Muscle of leg (tissue), 3 donors: ENCODE measurements at regions not wholly inside any gene's neighbourhood (a gene's known extent, or its start where the extent isn't known, plus 50 kb on each side); places are given as distances from the start of the nearest gene placed in this dataset.

Experiments used
- DNase-seq: peaks from one replicate; pipeline ENCODE4 v3.0.0; 2013
- H3K27ac ChIP-seq: one replicate; pipeline ENCODE4 v1.5.1; 2013; ENCODE audit warnings: mild to moderate bottlenecking, low read length, control low read depth
- H3K27me3 ChIP-seq: one replicate; pipeline ENCODE4 v1.6.1; 2013; ENCODE audit warnings: low read length; ENCODE audit not compliant: control insufficient read depth, insufficient read depth
- H3K36me3 ChIP-seq: one replicate; pipeline ENCODE4 v1.6.1; 2013; ENCODE audit warnings: low read length; ENCODE audit not compliant: control insufficient read depth, insufficient read depth
- H3K4me1 ChIP-seq: one replicate; pipeline ENCODE4 v1.6.1; 2013; ENCODE audit warnings: low read length; ENCODE audit not compliant: control insufficient read depth, insufficient read depth
- H3K4me3 ChIP-seq: one replicate; pipeline ENCODE4 v1.5.1; 2013; ENCODE audit warnings: low read length, control low read depth
- H3K9me3 ChIP-seq: replicated peaks from 2 replicates; pipeline ENCODE4 v1.6.1; 2013; ENCODE audit warnings: low read depth, low read length; ENCODE audit not compliant: control insufficient read depth
- WGBS: methylation state at CpG from one replicate; pipeline ENCODE4 v1.1.5; 2013; ENCODE audit warnings: missing lambda C conversion rate; ENCODE audit not compliant: insufficient coverage; 5-methylcytosine and 5-hydroxymethylcytosine counted together

DNA sequence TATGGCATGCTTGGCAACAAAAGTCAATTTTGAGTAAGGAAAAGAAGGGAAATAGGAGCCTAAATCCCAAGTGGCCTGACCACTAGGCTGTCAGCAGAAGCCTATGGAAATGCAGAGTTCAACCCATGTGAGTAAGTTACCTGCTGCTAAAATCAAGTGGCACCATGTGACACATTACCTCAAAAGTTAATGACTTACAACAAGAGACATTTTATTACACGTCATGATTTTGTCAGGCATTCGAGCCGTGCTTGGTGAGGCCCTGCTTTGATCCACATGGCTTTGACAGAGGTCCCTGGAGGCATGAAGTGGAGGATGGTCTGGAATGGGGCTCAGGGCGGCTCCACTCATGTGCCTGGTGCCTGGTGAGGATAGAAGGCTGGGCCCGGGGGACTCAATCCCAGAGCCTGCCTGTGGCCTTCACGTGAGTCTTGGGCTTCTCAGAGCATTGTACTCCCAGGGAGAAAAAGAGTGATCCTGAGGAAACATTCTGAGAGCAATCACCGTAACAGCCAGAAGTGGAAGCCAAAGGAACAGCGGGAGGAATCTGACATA is 339.1 kb upstream of the B3GAT1 start:
- H3K27ac ChIP-seq, result no peak overlapping the region
- peaks cover 3% of the 10 kb centered on the region for H3K9me3 ChIP-seq
- DNase-seq, result no peak
- WGBS, result 66% methylated on average over 7 of the region's 8 CpGs
- no peak overlapping the region for H3K4me3 ChIP-seq
- H3K27me3 ChIP-seq, result peaks cover 2% of the 10 kb centered on the region
- H3K36me3 ChIP-seq, result no peaks in the 10 kb centered on the region
- H3K4me1 ChIP-seq, result no peaks in the 10 kb centered on the region

DNA sequence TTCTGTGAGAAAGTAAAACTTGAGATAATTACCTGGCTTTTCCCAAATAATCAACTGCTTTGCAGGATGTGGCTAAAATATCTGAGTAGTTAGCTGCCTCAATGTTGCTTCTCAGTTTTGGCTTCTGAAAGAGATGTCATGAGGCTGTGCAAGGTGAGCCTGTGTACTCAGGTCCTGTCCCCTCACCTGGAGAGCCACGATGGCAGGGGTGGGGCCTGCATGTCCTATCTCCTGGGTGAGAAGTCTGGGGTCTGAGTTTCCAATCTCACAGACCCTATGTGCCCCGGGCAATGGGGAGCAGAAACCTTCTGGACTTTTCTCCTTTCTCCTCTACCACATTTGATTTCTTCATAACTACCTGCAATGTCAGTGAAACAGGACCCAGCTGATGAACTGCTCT is 338.6 kb upstream of the B3GAT1 start:
- Histone ChIP-seq H3K4me1 (no peaks in the 10 kb centered on the region), H3K36me3 (no peaks in the 10 kb centered on the region), H3K9me3 (peaks cover 3% of the 10 kb centered on the region), H3K27ac (no peak overlapping the region), H3K27me3 (peaks cover 2% of the 10 kb centered on the region), H3K4me3 (no peak overlapping the region)
- DNase-seq, result no peak
- WGBS, result 50% methylated on average over 1 of the region's 2 CpGs

- H3K9me3 ChIP-seq, result peaks cover 3% of the 10 kb centered on the region
- H3K36me3 ChIP-seq, result no peaks in the 10 kb centered on the region
- no peak for DNase-seq
- H3K27ac ChIP-seq, result no peak overlapping the region
- 30% methylated on average over 2 of the region's 5 CpGs for WGBS
- peaks cover 2% of the 10 kb centered on the region for H3K27me3 ChIP-seq
- no peaks in the 10 kb centered on the region for H3K4me1 ChIP-seq
- no peak overlapping the region for H3K4me3 ChIP-seq
These were observed 337.2 kb upstream of the B3GAT1 start for GRCh38 chr11:134749040-134749839.

DNA sequence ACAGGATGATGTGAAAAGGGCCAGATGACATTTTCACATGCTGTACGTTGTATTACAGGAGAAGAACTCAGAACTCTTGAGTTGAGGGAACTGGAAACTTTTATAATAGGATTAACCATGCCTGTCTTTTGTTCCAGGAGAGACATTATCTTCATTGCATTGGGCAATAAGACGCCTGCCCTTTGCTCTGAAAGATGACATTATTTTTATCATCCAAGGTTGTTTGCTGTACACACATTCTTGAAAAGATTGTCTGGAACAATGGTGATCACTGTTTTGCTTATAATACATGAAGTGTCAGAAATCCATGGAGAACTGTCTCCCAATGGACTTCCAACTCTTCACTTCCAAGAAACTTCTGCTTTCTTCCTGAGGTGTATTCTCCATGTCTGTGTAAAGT is 334.6 kb upstream of the B3GAT1 start:
- WGBS, result no CpG with 5 or more reads among the region's 2 CpGs
- no peaks in the 10 kb centered on the region for H3K36me3 ChIP-seq
- no peak overlapping the region for H3K27ac ChIP-seq
- H3K27me3 ChIP-seq, result no peaks in the 10 kb centered on the region
- no peaks in the 10 kb centered on the region for H3K4me1 ChIP-seq
- DNase-seq, result no peak
- H3K9me3 ChIP-seq, result peaks cover 3% of the 10 kb centered on the region
- H3K4me3 ChIP-seq, result no peak overlapping the region

GRCh38 chr11:134745456-134745855 is 333.4 kb upstream of the B3GAT1 start:
- 75% methylated on average over 3 of the region's 3 CpGs for WGBS
- no peak overlapping the region for H3K4me3 ChIP-seq
- H3K9me3 ChIP-seq, result peaks cover 3% of the 10 kb centered on the region
- DNase-seq, result no peak
- H3K36me3 ChIP-seq, result no peaks in the 10 kb centered on the region
- H3K4me1 ChIP-seq, result no peaks in the 10 kb centered on the region
- no peak overlapping the region for H3K27ac ChIP-seq
- no peaks in the 10 kb centered on the region for H3K27me3 ChIP-seq

- 78% methylated on average over 3 of the region's 4 CpGs for WGBS
- Histone ChIP-seq H3K4me1 (no peaks in the 10 kb centered on the region), H3K9me3 (peaks cover 3% of the 10 kb centered on the region), H3K36me3 (no peaks in the 10 kb centered on the region), H3K27me3 (no peaks in the 10 kb centered on the region), H3K27ac (no peak overlapping the region), H3K4me3 (no peak overlapping the region)
- DNase-seq, result no peak
These were observed 331.8 kb upstream of the B3GAT1 start for GRCh38 chr11:134743820-134744195.

GRCh38 chr11:134742956-134743819 is 331.1 kb upstream of the B3GAT1 start:
- Histone ChIP-seq H3K27ac (no peak overlapping the region), H3K4me3 (no peak overlapping the region), H3K27me3 (no peaks in the 10 kb centered on the region), H3K36me3 (no peaks in the 10 kb centered on the region), H3K4me1 (no peaks in the 10 kb centered on the region), H3K9me3 (no peaks in the 10 kb centered on the region)
- WGBS, result 66% methylated on average over 5 of the region's 12 CpGs
- DNase-seq, result no peak

DNA sequence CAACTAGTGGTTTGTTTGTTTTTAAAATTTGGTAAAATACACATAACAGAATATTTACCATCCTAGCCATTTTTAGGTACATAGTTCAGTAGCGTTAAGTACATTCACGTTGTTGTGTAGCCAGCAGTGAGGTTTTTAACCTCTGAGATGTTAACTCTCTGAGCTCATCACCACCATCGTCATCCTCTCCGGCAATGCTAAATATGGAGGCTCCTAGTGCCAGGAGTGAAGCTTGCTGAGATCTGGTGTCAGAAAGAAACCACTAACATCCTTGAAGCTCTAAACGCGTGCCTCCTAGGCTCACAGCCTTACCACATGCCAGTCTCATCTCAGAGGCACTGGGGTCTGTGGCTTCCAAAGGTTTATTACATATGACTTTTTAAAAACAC is 330.2 kb upstream of the B3GAT1 start:
- Histone ChIP-seq H3K36me3 (no peaks in the 10 kb centered on the region), H3K27ac (no peak overlapping the region), H3K4me1 (no peaks in the 10 kb centered on the region), H3K27me3 (no peaks in the 10 kb centered on the region), H3K9me3 (no peaks in the 10 kb centered on the region), H3K4me3 (no peak overlapping the region)
- 57% methylated on average over 4 of the region's 6 CpGs for WGBS
- DNase-seq, result no peak

DNA sequence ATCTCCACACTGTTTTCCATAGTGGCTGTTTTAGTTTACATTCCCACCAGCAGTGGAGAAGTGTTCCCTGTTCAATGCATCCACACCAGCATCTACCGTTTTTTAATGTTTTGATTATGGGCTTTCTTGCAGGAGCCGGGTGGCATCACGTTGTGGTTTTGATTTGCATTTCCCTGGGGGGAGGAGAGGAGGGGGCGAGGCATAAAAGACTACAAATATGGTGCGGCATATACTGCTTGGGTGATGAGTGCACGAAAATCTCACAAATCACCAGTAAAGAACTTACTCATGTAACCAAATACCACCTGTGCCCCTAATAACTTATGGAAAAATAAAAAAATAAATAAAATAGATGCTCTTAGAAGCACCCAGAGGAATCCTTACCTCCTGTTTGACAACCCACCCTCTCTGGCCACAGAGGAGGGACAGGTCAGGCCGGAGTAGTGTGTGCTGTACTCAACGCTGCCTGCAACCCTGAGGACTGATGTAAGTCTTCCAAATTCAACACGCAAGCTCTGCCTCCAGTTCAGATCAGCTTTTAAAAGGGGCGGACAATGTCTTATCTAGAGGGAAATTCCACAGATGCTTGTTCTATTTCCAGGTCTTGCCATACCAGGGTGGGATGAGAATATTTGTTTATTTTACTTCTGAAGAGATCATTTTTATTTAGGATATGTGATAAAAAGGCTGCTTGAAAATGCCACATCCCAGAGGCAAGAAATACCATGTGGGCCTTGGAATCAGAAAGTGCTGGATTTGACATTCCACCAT is 329.6 kb upstream of the B3GAT1 start:
- no peak overlapping the region for H3K27ac ChIP-seq
- H3K4me3 ChIP-seq, result no peak overlapping the region
- no peak for DNase-seq
- no peaks in the 10 kb centered on the region for H3K36me3 ChIP-seq
- no peaks in the 10 kb centered on the region for H3K4me1 ChIP-seq
- no peaks in the 10 kb centered on the region for H3K9me3 ChIP-seq
- no peaks in the 10 kb centered on the region for H3K27me3 ChIP-seq
- no CpG with 5 or more reads among the region's 10 CpGs for WGBS
